ENCODE measurements at regions not wholly inside any gene's neighbourhood (a gene's known extent, or its start where the extent isn't known, plus 50 kb on each side); places are given as distances from the start of the nearest gene placed in this dataset.

DNA sequence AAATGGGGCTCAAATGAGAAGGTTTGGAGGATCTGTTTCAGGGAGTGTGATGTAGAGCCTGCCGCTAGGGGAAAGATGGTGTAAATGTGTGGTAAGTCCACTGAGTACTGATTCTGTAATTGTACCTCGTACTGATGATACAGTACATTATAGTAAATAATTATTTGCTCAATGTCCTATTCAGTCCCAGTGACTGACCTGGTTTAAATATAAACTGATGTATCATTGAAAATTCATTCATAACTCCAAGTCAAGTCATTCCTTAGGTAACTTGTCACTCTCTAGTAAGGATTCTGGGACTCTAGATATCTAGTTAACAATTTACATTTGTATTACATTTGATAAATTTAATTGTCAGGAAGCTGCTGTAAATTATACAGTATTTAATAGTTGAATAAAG lies 667.3 kb downstream of the DTWD2 start:
- TF ChIP-seq CTCF (IDR thresholded peaks at IDR 0.05; ENCODE audit: low read depth, low read length), result no peak
- no peak for TF ChIP-seq EZH2phosphoT487 (IDR thresholded peaks at IDR 0.05; ENCODE audit: low read depth)

Data from OCI-LY3 (cell line).